Keratinocyte (primary cell): ENCODE measurements at regions not wholly inside any gene's neighbourhood (a gene's known extent, or its start where the extent isn't known, plus 50 kb on each side); places are given as distances from the start of the nearest gene placed in this dataset.

Experiments used
- EZH2 ChIP-seq: IDR thresholded peaks from one replicate; pipeline ENCODE4 v1.6.1; 2012; ENCODE audit warnings: inconsistent platforms, mild to moderate bottlenecking, low read length, moderate library complexity
- TF ChIP-seq, protein P1 (sequence below), 3 experiments: IDR thresholded peaks in 1 of 3; conservative IDR thresholded peaks in 1 of 3; optimal IDR thresholded peaks in 1 of 3; 2 replicates in 2 of 3; 3 replicates in 1 of 3; pipeline versions ENCODE3 to v1.5.1; 2011; ENCODE audit warnings: low read length in 3 of 3, mild to moderate bottlenecking in 3 of 3, moderate library complexity in 2 of 3, control low read depth in 1 of 3, inconsistent platforms in 1 of 3; ENCODE audit not compliant: insufficient read depth in 2 of 3; ENCODE audit errors: extremely low read depth in 1 of 3

DNA sequence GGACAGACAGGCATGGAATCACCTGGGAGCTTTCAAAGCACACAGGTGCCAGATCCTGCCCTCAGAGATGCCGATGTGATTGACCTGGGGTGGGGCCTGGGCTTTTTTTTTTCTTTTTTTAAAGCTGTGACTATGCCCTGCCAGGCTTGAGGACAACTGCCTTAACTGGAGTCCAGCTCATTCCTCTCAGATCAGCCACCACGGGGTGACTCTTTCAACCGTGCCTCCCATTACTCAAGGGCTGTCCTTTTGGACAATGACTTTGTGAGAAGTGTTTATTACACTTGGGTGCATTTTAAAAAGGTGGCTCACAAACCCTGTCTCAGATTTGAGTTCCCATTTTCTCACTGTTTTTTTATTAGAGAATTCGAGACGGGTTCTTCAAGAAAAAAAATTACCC, 57.1 kb upstream of the RALY start:
- TF ChIP-seq, protein P1, sequence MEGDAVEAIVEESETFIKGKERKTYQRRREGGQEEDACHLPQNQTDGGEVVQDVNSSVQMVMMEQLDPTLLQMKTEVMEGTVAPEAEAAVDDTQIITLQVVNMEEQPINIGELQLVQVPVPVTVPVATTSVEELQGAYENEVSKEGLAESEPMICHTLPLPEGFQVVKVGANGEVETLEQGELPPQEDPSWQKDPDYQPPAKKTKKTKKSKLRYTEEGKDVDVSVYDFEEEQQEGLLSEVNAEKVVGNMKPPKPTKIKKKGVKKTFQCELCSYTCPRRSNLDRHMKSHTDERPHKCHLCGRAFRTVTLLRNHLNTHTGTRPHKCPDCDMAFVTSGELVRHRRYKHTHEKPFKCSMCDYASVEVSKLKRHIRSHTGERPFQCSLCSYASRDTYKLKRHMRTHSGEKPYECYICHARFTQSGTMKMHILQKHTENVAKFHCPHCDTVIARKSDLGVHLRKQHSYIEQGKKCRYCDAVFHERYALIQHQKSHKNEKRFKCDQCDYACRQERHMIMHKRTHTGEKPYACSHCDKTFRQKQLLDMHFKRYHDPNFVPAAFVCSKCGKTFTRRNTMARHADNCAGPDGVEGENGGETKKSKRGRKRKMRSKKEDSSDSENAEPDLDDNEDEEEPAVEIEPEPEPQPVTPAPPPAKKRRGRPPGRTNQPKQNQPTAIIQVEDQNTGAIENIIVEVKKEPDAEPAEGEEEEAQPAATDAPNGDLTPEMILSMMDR (optimal IDR thresholded peaks at IDR 0.05 in 1 of 3, IDR thresholded peaks at IDR 0.05 in 1 of 3, conservative IDR thresholded peaks at IDR 0.05 in 1 of 3; ENCODE audit: extremely low read depth in 1 of 3, insufficient read depth in 2 of 3, low read length in 3 of 3): no peak
- no peak for TF ChIP-seq EZH2
